ENCODE measurements at regions not wholly inside any gene's neighbourhood (a gene's known extent, or its start where the extent isn't known, plus 50 kb on each side); places are given as distances from the start of the nearest gene placed in this dataset.

DNA sequence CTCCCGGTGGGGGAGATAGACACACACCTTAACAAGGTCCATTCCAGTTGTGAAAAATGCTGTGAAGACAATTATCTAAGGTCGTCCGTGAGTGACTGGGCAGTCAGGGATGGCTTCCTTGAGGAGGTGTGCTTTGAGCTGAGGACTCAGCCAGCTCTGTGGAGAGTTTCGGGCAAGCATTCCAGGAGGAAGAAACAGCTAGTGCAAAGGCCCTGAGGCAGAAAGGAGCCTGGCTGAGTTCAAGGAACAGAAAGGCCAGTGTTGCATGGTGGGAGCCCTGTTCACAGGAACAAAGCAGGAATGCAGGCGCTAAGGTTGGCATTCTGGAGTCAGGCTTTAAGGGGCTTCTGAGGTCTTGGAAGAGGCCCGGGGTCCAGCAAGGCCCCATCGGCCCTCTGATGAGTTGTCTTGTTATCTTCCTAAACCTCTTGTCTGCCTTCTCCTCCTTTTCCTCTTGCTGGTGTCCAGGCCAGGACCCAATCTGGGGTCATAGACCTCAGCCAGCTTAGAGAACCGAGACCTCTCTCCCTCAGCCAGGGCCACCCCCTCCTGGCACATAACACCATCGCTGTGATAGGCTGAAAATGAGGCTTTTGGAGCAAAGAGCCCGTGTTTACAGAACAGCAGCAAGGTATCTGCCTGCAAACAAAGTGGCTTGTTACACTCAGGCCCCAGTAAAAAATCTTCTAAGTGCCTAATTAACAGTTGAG is 270.2 kb upstream of the MVB12B start:
- WGBS, 2 experiments (ENCODE audit: extremely low coverage in 1 of 2, insufficient coverage in 1 of 2, insufficient read length in 1 of 2, insufficient replicate concordance in 2 of 2, low coverage in 1 of 2, low lambda C conversion rate in 2 of 2, missing lambda C conversion rate in 1 of 2): 87% methylated on average over 10 of the region's 10 CpGs; no CpG with 5 or more reads in 1 of the 2 experiments
- TF ChIP-seq GABPA (IDR thresholded peaks at IDR 0.05; ENCODE audit: borderline replicate concordance, insufficient read depth, low read length) (no peak), SIN3A (conservative IDR thresholded peaks at IDR 0.05 in 1 of 2, IDR thresholded peaks at IDR 0.05 in 1 of 2; ENCODE audit: low read depth in 1 of 2, low read length in 2 of 2) (no peak), TAF1 (IDR thresholded peaks at IDR 0.05; ENCODE audit: low read depth, low read length) (no peak), SIRT6 (IDR thresholded peaks at IDR 0.05; ENCODE audit: low read length) (no peak), KDM1A (IDR thresholded peaks at IDR 0.05; ENCODE audit: borderline replicate concordance, low read length) (peak; percentile 82; the same call in 1 of the 2 replicates), JUND (IDR thresholded peaks at IDR 0.05; ENCODE audit: low read length) (no peak)
- POLR2A ChIA-PET (ENCODE audit: partially characterized antibody): interaction anchor here (0.7 kb wide), 1 partner anchor 133 kb away, joined by 3 read pairs; no protein-coding TSS in a partner anchor

More for the DNA sequence above, 270.2 kb upstream of the MVB12B start:
- no peak overlapping the region for H4K91ac ChIP-seq (replicated peaks; ENCODE audit: insufficient read length, low read length)
- H2AFZ ChIP-seq (ENCODE audit: low read length): no peak overlapping the region
- H3K9me3 ChIP-seq (ENCODE audit: insufficient read depth in 2 of 2, low read depth in 1 of 2, low read length in 1 of 2): no peaks in the 10 kb centered on the region
- H3K14ac ChIP-seq (ENCODE audit: insufficient read length): no peak overlapping the region
- H3K27ac ChIP-seq (ENCODE audit: low read depth, low read length): no peak overlapping the region
- no peaks in the 10 kb centered on the region for H3K79me2 ChIP-seq (ENCODE audit: control insufficient read depth in 1 of 2, insufficient read depth in 2 of 2, low read length in 2 of 2)
- H3K9ac ChIP-seq (replicated peaks in 1 of 4; ENCODE audit: extremely low read depth in 1 of 4, low read depth in 3 of 4, low read length in 3 of 4): no peak overlapping the region
- H4K8ac ChIP-seq (ENCODE audit: extremely low read depth, insufficient read depth, low read length): no peak overlapping the region
- no peak overlapping the region for H2BK5ac ChIP-seq (ENCODE audit: low read depth, low read length)
- DNase-seq (ENCODE audit: low read depth in 1 of 2, low spot score in 2 of 2) (no peak), FAIRE-seq (no peak)
- no peaks in the 10 kb centered on the region; a peak in 1 of 7 replicates for H3K27me3 ChIP-seq (replicated peaks in 1 of 4; ENCODE audit: control insufficient read depth in 3 of 4, extremely low read depth in 1 of 4, insufficient read depth in 3 of 4, low read length in 3 of 4)
- CTCF ChIA-PET (ENCODE audit: partially characterized antibody): no interaction called here
- no peak overlapping the region for H3K23ac ChIP-seq (ENCODE audit: insufficient read length)
- no peaks in the 10 kb centered on the region for H3K23me2 ChIP-seq (ENCODE audit: low read depth, low read length)
- no peak overlapping the region for H2AK5ac ChIP-seq (ENCODE audit: low read depth, low read length)
- no peak overlapping the region for H4K5ac ChIP-seq (ENCODE audit: insufficient read length, low read depth, low read length)
- no peak overlapping the region for H3K56ac ChIP-seq (replicated peaks; ENCODE audit: insufficient read length, low read depth, low read length)
- no peak overlapping the region for H3K4me2 ChIP-seq (ENCODE audit: insufficient read depth in 1 of 2, low read depth in 2 of 2, low read length in 2 of 2)
- H3K4me1 ChIP-seq (replicated peaks in 1 of 4; ENCODE audit: control insufficient read depth in 3 of 4, insufficient read depth in 4 of 4, low read length in 3 of 4): no peaks in the 10 kb centered on the region; a peak in 1 of 7 replicates
- no peak overlapping the region for H2BK12ac ChIP-seq (ENCODE audit: low read depth, low read length)
- H2BK15ac ChIP-seq (ENCODE audit: low read length): no peak overlapping the region
- H3K4ac ChIP-seq (replicated peaks; ENCODE audit: insufficient read length, low read depth, low read length): no peak overlapping the region
- no peak overlapping the region for H2BK20ac ChIP-seq (ENCODE audit: low read length)
- peaks cover 0 to 2% of the 10 kb centered on the region in 2 experiments for H4K20me1 ChIP-seq (replicated peaks in 1 of 2; ENCODE audit: control insufficient read depth in 1 of 2, insufficient read depth in 2 of 2, low read length in 2 of 2)
- H3K79me1 ChIP-seq (ENCODE audit: low read depth, low read length): no peaks in the 10 kb centered on the region; the same call in 1 of the 2 replicates
- H2BK120ac ChIP-seq (replicated peaks; ENCODE audit: low read depth, low read length): no peak overlapping the region
- no peaks in the 10 kb centered on the region for H3K36me3 ChIP-seq (ENCODE audit: control insufficient read depth in 2 of 4, insufficient read depth in 4 of 4, low read length in 3 of 4)
- no peak overlapping the region for H3K4me3 ChIP-seq (ENCODE audit: extremely low read depth in 1 of 4, insufficient read depth in 2 of 4, low read depth in 3 of 4, low read length in 4 of 4)
- H3K18ac ChIP-seq (ENCODE audit: extremely low read depth, low read length): no peak overlapping the region
